ENCODE measurements at regions not wholly inside any gene's neighbourhood (a gene's known extent, or its start where the extent isn't known, plus 50 kb on each side); places are given as distances from the start of the nearest gene placed in this dataset.
A peak's percentile ranks its signal among the peaks of the same experiment; 100 is the strongest.
"Not testable (repeated sequence)": the region's sequence is repeated elsewhere in the genome, so short reads cannot be mapped to it uniquely, and the experiment has no call there.

DNA sequence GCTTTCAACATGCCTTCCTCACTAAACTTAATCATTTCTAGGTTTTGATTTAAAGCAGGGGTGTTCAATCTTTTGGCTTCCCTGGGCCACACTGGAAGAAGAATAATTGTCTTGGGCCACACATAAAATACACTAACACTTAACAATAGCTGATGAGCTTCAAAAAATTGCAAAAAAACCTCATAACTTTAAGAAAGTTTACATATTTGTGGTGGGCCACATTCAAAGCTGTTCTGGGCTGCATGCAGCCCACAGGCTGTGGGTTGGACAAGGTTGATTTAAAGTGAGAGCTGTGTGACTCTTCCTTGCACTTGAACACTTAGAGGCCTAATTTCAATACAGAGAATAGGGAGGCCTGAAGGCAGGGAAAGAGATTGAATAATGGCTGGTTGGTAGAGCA, 598.3 kb downstream of the EFNA5 start:
- no peak for DNase-seq (ENCODE audit: low spot score)

DNA sequence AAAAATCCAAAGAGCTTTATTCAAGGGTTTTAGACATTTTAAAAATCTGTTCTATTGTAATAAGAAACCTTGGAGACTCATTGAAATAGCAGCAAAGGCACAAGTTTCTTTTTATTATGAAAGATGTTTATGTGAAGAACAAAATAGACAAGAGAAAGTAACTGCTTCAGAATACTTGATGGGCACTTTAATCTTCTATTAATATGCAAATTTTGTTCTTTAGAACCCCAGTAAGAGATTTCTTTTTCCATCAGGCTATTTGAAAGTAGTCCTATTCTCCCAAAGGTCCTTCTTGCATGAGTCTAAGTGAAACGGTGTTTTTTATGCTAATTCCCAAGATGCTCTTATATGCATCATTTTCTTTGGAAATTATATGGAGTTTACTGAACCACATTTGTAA, 602.0 kb downstream of the EFNA5 start:
- no peak for DNase-seq (ENCODE audit: low spot score)

DNA sequence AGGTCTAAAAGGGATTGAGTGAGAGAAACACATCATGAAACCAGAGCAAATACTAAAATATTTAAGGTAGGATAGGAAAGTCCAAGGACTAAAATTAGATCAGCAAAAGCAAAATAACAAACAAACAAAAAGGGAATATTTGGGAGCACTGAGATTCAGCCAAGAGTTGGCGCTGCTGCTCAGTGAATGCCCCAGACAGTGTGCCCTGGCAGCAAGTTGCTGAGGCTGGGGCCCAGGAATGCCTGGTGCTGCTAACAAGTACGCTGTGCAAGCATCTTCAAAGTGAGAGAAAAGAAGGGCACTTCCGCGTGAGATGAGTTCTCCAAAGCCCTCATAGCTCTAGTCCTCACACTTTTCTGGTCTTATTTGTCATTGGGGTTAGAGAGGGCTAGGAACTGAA, 603.3 kb downstream of the EFNA5 start:
- peak; percentile 79 for DNase-seq (ENCODE audit: low spot score)

DNA sequence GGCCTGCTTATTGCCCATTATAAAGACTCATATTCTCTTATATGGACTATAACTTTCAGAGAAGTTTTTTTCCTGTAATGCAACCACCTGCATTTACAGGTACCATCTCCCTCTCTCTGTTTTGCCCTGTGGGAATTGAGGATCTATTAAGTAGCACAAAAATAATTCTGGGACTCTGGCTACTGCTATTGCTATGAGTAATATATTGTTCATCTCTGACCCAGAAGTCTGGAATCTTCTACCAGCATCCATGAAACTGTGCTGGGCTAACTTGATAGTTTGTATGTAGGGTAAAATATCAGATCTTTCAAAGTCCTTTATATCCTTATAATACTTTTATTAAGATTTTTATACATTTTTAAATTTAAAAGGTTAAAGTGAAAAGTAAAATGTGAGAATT, 607.2 kb downstream of the EFNA5 start:
- DNase-seq (ENCODE audit: low spot score) = no peak

DNA sequence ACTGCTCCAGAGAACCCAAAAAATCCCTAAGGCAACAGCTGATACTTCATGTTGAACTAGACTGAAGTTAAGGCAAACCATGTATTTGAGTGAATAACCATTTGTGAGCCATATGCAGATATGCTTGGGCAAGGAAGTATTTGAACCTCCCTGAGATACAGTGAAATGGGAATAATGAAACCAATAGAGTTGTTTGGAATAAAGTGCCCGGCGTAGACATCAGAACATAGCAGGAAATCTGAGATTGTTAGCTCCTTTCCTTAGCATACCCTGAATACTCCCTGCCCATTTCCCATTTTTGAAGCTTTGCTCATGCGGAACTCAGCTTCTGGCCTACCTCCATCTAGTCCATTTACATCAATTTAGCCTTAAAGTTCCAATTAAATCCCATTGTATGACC, 611.9 kb downstream of the EFNA5 start:
- no peak for DNase-seq (ENCODE audit: low spot score)

DNA sequence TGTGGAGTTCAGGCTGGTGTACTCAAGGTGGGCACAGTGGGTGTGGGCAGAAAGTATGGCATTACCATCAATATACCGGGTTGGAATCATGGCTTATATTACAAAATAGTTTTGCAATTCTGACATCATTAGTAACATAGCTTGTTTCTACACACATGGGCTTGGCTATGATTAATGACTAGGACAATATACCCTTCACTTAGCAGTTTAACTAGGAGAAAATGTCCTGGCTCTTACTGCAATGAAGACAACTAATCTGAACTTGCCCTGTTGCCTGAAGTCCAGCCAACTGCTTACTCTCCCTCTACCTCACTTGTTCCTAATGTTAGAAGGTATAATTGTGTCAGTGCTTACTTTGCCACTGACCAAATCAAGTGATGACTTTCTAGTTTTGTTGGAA, 612.5 kb downstream of the EFNA5 start:
- no peak for DNase-seq (ENCODE audit: low spot score)

DNA sequence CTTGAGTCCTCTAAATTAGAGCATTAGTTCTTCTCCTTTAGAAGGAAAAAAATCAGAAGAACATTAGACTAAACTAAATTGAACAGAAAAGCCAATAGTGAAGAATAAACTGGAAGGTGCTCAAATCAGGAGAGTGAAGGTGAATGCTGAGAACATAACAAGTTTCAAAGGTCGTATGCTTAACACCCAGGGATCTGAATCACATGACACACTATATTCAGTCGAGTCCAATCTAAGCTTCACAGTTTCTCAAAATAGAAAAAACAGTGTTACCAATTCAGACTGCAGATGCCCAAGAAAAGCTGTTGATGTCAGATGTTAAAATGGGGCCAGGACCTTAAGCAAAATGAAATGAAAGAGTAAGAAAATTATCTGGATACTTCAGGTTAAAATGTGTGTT, 614.5 kb downstream of the EFNA5 start:
- DNase-seq (ENCODE audit: low spot score) = no peak

DNA sequence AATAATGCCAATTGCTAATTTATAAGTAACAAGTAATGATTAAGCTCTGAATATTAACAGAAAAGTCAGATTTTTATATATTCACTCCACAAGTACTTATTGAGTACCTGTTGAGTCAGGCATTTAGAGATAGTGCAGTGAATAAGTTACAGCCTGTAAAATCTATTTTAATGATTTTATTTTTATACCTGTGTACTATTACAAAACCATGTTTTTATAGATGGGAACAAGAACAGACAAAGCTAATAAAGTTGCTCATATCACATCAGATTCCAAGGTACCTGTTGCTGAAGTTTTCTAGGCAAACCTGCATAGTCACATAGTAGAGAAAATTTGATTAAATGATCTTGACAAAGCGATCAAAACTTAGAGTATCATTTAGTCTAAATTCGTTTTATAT, 623.7 kb downstream of the EFNA5 start:
- DNase-seq (ENCODE audit: low spot score) = no peak

DNA sequence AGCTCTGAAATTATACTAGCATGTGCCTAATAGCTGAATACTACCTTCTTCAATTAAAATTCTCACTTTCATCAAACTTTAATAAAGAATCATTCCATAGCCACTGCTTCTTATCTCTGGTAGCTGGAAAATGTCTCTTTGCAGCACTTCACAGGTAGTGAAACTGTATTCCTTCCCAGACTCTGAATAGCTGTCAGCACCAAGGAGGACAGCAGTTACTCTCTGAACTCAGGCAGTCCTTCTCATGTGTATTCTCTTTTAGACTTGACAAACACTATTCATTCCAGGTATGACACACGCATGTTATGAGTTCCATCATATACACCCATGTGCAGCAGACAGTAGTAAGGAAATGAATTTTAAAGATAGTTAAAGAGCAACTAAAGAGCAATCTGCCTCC, 627.1 kb downstream of the EFNA5 start:
- DNase-seq (ENCODE audit: low spot score) = no peak

DNA sequence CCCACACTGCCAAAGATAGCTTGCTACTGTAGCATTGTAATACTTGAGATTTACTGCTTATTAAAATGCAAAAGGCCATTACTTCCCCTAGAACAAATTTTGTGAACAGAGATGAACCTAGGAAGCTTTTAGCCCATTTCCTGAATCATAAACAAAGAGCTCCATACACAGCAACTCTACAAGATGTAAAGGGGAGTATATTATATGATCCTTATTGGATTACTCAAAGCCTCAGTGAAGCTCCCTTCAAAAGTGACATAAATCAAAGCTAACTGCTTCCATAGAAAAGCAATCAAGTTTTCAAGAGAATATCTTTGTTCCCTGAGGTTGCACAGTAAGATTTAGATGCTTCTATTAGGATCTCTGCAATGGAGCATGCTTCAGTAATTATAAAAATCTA, 629.8 kb downstream of the EFNA5 start:
- no peak for DNase-seq (ENCODE audit: low spot score)

DNA sequence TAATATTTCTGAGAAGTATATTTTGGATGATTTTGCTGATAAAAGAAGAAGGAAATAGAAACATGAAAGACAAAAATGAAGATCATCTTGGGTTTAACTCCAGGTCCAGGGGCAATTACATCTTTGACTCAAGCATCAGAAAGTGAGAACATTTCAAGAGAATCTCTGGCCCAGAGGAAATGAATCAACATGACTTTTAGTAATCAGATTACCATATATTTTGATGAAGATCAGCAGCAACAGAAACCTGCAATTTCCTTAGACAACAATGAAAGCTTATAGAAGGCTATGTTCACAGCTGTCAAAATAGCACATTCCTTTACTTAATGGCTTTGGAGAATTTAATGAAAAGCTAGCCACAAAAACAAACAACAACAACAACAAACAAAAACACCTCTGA, 638.1 kb downstream of the EFNA5 start:
- DNase-seq (ENCODE audit: low spot score) = no peak

DNA sequence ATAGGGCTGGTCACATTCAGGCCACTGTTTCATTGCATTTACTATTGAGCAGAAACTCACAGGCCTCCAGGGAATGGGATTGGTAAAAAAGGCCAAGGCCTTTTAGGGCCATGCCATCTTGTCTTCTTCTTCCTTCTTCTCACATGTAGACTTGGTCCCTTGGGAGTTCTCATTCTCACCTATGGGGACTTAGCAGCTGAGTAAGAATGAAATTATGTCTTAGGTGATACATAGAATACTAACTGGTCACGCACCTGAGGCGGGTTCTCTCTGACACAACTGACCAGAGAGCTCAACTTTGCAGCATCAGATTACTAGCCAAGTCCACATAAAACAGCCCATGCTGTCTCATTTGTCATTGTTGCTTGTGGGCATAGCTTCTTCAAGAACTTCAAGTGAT, 641.8 kb downstream of the EFNA5 start:
- DNase-seq (ENCODE audit: low spot score) = no peak

DNA sequence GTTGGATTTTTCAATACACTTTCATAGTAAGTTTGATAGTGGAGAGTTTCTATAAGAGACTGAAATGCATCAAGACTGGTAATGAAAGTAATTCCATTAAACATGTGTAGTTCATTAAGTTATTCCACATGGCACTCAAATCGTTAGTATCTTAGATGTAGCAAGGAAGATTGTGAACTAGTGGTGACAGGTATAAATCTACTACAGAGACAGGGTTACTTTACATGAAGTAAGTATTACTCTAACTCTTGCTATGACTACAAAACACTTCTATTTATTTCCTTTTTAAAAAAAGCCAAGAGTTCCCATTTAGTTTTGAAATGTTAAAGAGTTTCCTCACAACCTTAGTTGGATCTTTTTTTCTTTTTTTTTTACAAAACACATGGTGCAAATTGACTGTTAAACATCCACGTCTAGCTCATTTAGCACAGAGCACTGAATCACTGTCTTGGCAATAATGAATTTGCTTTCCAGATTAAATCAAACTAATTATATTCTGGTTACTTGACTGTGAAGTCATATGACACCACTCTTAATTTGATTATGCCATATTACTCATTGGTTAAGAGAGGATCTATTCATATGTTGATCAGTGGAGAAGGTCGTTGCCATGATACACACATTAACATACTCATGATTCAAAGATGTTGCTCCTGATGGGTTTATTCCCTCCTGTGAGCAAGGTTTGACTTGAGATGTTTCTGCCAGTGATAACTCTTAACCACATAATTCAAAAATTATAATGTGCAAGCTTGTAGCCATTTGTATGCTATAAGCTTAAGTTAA, 644.8 kb downstream of the EFNA5 start:
- no peak for DNase-seq (ENCODE audit: low spot score)

DNA sequence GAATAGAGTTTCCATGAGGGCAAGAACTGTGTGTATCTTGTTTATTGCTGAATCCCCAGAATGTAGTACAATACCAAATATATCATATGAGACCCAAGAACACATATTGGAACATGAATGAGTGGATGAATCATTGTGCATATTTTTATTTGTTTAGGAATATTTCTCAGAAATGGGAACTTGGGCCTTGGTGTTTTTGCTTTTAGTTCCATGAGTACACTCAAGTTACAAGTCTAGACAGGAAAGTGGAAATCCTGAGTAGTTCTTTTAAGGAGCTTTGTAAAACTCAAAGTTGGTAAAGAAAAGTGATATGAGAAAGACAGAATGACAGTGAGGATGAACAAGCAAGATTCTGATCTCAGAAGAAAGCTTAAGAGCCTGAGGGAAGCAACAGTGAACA, 647.0 kb downstream of the EFNA5 start:
- no peak for DNase-seq (ENCODE audit: low spot score)

DNA sequence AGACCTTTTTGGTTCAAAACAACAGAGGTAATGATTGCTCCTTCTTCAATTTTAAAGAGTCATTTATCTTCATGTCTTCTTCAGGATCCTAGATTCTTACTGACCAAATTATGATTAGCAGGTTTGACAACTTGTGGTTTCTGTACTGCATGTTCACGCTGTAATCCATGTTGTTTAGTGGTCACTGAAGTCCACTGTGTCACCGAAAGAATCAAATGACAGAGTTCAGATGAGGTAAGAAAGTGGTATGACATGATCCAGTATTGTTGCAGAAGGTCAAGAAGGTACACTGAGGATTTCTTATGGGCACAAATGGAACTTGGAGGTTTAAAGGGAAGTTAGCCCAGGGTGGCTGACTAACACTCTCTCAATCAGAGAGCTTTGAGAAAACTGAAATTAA, 649.2 kb downstream of the EFNA5 start:
- no peak for DNase-seq (ENCODE audit: low spot score)

DNA sequence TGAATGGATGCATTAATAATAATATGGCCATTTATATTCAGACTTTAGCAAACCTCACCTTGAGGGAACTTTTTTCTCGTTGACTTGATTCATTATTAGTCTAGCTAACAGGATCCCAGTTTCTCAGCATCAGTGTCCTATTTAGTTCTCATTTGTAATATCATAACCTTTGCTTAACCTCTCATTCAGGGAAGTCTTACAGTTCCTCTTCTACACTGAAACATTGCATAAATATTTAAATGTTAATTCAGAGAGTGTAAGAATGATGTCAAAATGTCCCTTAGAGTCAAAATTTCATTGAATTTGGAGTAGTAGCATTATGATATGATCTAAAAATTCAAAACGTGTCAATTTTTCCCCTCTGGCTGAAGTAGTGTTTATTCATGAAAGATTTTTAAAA, 650.1 kb downstream of the EFNA5 start:
- no peak for DNase-seq (ENCODE audit: low spot score)

DNA sequence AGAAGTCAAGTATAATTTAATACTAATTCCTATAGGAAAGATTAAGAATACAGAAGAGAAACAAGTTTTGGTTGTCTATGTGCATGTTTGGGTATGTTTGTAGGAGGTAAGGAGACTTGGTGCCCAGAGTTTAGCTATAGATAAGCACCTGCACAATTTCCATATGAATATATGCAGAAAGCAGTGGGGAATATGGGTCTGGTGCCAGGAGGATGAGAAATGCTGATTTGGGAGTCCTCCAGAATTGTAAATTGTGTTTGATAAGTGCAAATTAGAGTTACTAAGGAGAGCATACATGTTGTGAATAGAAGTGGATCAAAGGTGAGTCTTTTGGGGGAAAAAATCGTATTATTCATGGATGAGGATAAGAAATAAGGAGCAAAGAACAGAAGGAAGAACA, 653.1 kb downstream of the EFNA5 start:
- no peak for DNase-seq (ENCODE audit: low spot score)

DNA sequence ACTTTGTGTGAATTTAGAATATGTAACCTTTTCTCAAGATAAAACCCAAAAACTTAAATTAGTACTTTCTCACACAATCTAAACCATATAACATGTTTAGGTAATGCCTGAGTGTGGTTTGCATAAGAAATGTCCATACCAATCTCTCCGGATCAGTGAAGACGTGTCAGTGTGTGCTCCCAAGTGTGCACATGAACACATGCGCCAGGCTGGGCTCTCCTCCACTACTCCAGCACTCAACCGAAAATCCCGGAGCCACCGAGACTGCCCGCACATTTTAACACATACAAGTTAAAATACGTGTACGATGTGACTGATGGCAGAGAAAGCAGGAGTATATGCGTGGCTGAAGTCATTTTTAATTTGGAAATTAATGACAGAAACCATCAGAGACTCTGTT, 658.4 kb downstream of the EFNA5 start:
- DNase-seq (ENCODE audit: low spot score) = no peak

DNA sequence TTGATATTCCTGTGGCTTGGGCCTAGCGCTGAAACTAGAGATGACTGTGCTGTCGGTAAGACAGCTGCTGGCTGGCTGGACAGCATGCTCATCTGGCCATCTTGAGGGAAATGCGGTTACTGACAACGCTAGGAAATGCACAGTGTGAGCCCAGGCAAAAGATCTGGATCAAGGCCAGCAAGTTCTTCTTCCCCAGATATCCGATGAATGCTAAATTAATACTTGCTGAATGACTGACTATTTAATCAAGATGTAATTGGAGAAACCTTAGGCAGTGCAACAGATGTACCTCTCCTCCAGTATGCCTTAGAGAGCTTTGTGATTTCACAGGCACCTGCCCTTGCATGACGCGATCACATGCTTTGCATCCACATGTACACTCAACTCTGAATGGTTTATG, 659.1 kb downstream of the EFNA5 start:
- DNase-seq (ENCODE audit: low spot score) = peak; percentile 3

DNA sequence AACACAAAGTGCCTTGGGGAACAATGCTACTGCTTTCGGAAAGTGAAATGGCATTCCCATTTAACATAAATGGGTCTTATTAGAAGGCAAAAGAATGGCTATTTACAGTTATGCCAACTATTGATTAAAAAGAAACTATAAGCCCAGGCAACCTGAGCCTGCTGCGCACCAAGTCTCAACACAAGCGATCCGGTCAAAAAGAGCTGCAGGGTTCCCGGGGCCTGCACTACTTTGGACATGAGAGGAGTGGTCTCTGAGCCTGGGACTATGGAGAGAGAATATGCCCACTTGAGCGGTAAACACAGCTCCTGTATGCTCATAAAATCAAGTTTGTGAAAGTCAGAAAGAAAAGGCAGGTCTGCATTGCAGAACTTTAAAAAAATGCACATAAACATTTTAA, 660.7 kb downstream of the EFNA5 start:
- DNase-seq (ENCODE audit: low spot score) = no peak

DNA sequence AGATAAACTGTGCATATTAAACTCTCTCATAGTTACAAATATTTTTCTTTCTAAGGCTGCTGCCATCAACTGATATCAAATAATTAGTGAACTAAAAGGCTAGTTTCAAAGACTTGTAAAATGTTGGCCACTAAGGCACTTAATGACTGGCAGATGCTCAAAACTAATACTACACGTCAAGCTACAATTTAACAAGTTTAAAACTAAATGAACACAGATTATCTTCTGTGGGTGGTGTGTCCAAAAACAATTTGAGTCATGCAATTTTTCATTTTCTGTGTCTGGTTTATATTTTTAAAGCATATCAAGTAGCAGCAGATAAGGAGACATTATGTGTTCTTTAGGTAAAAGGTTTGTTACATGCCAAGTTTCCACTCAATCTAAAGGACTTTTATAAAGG, 665.1 kb downstream of the EFNA5 start:
- DNase-seq (ENCODE audit: low spot score) = no peak

DNA sequence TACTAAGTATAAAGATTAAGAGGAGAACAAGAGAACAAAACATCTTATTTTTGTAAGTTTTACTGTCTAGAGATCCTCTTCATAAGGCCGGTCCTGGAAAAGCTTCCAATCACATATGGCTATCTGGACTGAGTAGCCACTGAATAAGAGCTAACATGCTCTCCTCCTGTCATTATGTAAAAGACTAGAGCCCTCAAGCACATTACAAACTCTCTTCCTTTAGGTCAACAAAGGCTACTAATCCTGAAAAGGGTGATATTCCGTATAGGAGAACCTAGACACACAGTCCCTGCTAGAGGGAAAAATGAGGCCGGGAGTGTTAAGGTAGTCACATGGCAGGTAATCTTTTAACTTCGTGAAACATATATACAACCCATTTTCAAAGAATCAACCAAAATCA, 665.6 kb downstream of the EFNA5 start:
- no peak for DNase-seq (ENCODE audit: low spot score)

DNA sequence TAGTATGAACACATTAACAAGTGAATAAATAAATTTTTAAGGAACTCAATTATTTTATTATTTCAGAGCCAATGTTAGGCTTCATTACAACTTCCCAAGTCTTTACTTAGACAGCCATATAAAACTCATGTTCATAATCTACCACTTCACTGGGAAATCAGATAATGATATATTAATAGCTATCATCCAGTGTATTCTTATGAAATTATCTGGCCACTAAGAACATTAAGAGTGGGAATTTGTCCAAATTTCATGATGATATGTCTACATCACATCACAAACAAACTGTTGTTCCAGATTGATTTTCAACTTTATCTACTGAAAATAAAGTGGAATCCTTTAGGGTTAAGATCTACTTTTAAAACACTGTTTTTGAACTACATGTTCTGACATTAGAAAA, 668.6 kb downstream of the EFNA5 start:
- no peak for DNase-seq (ENCODE audit: low spot score)

DNA sequence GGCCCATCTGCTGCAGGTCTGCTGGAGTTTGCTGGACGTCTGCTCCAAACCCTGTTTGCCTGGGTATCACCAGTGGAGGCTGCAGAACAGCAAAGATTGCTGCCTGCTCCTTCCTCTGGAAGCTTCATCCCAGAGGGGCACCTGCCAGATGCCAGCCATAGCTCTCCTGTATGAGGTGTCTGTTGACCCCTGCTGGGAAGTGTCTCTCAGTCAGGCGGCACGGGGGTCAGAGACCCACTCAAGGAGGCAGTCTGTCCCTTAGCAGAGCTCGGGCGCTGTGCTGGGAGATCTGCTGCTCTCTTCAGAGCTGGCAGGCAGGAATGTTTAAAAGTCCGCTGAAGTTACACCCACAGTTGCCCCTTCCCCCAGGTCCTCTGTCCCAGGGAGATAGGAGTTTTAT, 671.2 kb downstream of the EFNA5 start:
- DNase-seq (ENCODE audit: low spot score) = not testable (repeated sequence)

DNA sequence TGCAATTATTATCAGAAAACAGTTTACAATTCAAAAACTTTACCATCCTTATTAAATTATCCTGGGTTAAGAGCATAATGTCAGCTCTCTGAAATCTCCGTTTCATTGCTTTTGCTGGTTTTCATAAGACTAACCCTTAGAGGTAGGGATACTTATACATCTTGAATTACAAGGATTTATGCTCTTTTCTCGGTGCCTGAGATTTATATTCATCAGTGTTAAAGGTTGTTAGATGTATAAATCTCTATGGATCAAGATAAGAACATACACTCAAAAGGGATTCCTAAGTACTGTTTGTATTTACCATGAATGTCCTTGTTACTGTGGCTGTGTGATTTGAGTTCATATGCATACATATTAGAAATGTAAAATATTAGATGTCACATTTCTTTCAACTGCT, 684.7 kb downstream of the EFNA5 start:
- DNase-seq (ENCODE audit: low spot score) = no peak
